SU-DHL-6 (cell line): ENCODE measurements at regions not wholly inside any gene's neighbourhood (a gene's known extent, or its start where the extent isn't known, plus 50 kb on each side); places are given as distances from the start of the nearest gene placed in this dataset.

Experiments
- H2AFZ ChIP-seq: fragments of 200-600 bp; sonication (generic); 2 replicates; pipeline ENCODE4 v1.6.1; 2014; ENCODE audit warnings: low read depth, mild to moderate bottlenecking, moderate library complexity, mixed read lengths, antibody characterized with exemption, low read length; ENCODE audit not compliant: severe bottlenecking
- H3F3A ChIP-seq: fragments of 200-600 bp; shearing (Covaris generic); 2 replicates; pipeline ENCODE4 v1.6.0; 2016; ENCODE audit warnings: antibody characterized with exemption, mild to moderate bottlenecking; ENCODE audit not compliant: insufficient read depth
- H3K27ac ChIP-seq: fragments of 200-600 bp; sonication (generic); 2 replicates; pipeline ENCODE4 v1.5.1; 2016; ENCODE audit warnings: low read depth, mild to moderate bottlenecking, low read length, moderate library complexity, mixed read lengths
- H3K27me3 ChIP-seq: fragments of 200-600 bp; sonication (generic), shearing (Covaris generic); 2 replicates; pipeline ENCODE4 v1.6.0; 2014; ENCODE audit warnings: mild to moderate bottlenecking, low read length
- H3K36me3 ChIP-seq: fragments of 200-600 bp; sonication (generic); 2 replicates; pipeline ENCODE4 v1.6.1; 2014; ENCODE audit warnings: mild to moderate bottlenecking, low read length, mixed read lengths
- H3K4me2 ChIP-seq: fragments of 300-600, 200-600 bp; shearing (Covaris generic), sonication (generic); 2 replicates; pipeline ENCODE4 v1.6.0; 2014; ENCODE audit warnings: low read length, low read depth, mild to moderate bottlenecking; ENCODE audit not compliant: poor library complexity, severe bottlenecking
- H3K4me3 ChIP-seq: fragments of 200-600 bp; sonication (generic); 2 replicates; pipeline ENCODE4 v1.5.1; 2014; ENCODE audit warnings: antibody characterized with exemption, low read length, mild to moderate bottlenecking, mixed read lengths; ENCODE audit not compliant: insufficient read depth, poor library complexity, severe bottlenecking
- H3K79me2 ChIP-seq: fragments of 200-600 bp; sonication (generic); 2 replicates; pipeline ENCODE4 v1.6.1; 2014; ENCODE audit warnings: mild to moderate bottlenecking, low read length, moderate library complexity; ENCODE audit not compliant: insufficient read depth
- H3K9ac ChIP-seq: fragments of 200-600 bp; sonication (generic); 2 replicates; pipeline ENCODE4 v1.7.0; 2014; ENCODE audit warnings: mild to moderate bottlenecking, low read length
- H3K9me2 ChIP-seq: fragments of 200-600 bp; sonication (generic); replicated peaks from 2 replicates; pipeline ENCODE4 v1.6.1; 2014; ENCODE audit warnings: low read length; ENCODE audit not compliant: insufficient read depth
- H3K9me3 ChIP-seq: fragments of 200-600 bp; sonication (generic); 2 replicates; pipeline ENCODE4 v1.6.1; 2014; ENCODE audit warnings: low read length, mixed read lengths; ENCODE audit not compliant: insufficient read depth
- H4K20me1 ChIP-seq: fragments of 200-600 bp; sonication (generic); 2 replicates; pipeline ENCODE4 v1.6.1; 2014; ENCODE audit warnings: low read depth, mild to moderate bottlenecking, antibody characterized with exemption, low read length, moderate library complexity, mixed read lengths
- EZH2phosphoT487 ChIP-seq: fragments of 200-600 bp; sonication (generic), shearing (Covaris generic); conservative IDR thresholded peaks from 2 replicates; pipeline ENCODE4 v1.6.1; 2018; ENCODE audit warnings: mild to moderate bottlenecking, antibody characterized with exemption, low read length, moderate library complexity, mixed read lengths
- TF ChIP-seq, protein P1 (sequence below): fragments of 200-600 bp; sonication (generic); IDR thresholded peaks from one replicate; pipeline ENCODE4 v1.5.1; 2017; ENCODE audit warnings: antibody characterized with exemption, mild to moderate bottlenecking, low read length, moderate library complexity; ENCODE audit not compliant: insufficient read depth, poor library complexity, severe bottlenecking

DNA sequence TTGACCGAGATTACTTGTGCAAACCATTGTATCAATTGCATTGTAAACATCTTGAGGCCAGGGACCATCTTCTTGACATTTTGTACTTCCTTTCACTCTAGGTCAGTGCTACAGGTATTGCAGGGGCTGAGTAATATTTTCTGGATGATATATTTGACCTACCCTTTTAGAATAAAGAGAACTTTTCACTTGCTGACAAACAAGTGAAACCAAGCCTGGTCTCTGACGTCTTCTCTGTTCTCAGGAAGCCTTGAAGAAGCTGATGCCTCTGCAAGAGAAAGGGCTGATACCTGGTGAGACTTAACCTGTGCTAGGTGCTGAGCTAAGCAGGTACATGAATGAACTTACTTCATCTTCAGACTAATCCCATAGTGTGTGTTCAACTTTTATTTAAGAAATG is 60.5 kb upstream of the GGTLC1 start:
- TF ChIP-seq EZH2phosphoT487 = no peak
- TF ChIP-seq, protein P1, sequence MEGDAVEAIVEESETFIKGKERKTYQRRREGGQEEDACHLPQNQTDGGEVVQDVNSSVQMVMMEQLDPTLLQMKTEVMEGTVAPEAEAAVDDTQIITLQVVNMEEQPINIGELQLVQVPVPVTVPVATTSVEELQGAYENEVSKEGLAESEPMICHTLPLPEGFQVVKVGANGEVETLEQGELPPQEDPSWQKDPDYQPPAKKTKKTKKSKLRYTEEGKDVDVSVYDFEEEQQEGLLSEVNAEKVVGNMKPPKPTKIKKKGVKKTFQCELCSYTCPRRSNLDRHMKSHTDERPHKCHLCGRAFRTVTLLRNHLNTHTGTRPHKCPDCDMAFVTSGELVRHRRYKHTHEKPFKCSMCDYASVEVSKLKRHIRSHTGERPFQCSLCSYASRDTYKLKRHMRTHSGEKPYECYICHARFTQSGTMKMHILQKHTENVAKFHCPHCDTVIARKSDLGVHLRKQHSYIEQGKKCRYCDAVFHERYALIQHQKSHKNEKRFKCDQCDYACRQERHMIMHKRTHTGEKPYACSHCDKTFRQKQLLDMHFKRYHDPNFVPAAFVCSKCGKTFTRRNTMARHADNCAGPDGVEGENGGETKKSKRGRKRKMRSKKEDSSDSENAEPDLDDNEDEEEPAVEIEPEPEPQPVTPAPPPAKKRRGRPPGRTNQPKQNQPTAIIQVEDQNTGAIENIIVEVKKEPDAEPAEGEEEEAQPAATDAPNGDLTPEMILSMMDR = no peak
- H2AFZ ChIP-seq = no peak overlapping the region
- H3K27me3 ChIP-seq = no peaks in the 10 kb centered on the region
- no peak overlapping the region for H3K27ac ChIP-seq
- no peaks in the 10 kb centered on the region for H3K36me3 ChIP-seq
- H3K9me2 ChIP-seq = no peaks in the 10 kb centered on the region
- no peak overlapping the region for H3K9ac ChIP-seq
- H4K20me1 ChIP-seq = no peaks in the 10 kb centered on the region
- no peaks in the 10 kb centered on the region for H3F3A ChIP-seq
- H3K9me3 ChIP-seq = no peaks in the 10 kb centered on the region
- H3K4me3 ChIP-seq = no peak overlapping the region
- H3K79me2 ChIP-seq = no peaks in the 10 kb centered on the region
- H3K4me2 ChIP-seq = no peak overlapping the region

DNA sequence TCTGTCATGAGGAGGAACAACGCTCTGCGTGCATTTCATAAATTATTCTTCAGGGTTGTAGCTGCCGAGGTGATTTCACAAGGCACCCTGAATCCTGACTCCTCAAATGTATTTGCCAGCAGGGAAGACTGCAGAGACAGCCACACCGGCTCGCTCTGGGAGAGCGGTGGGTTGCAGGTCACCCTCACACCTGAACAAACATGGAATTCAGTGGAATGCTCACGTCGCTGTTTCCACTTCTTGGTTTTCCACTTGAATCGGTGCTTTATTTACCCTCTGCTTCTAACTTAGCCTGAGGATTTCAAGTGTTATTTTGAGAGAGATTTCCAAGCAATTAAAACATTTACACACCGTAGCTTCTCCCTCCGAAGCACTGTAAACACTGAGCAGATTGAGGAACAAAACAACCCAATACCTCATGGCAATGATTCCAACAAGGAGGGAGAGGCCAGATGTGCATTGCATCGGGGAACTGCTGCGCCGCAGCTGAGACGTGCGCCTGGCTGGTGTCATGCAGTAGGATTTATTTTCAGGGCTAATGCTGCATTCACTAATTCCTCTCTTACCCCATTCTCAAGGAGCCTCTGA is 59.5 kb upstream of the GGTLC1 start:
- H3K27me3 ChIP-seq = no peaks in the 10 kb centered on the region
- H3K36me3 ChIP-seq = no peaks in the 10 kb centered on the region
- no peak overlapping the region for H3K9ac ChIP-seq
- H3K4me2 ChIP-seq = no peak overlapping the region
- H2AFZ ChIP-seq = no peak overlapping the region
- H3F3A ChIP-seq = no peaks in the 10 kb centered on the region
- no peak overlapping the region for H3K4me3 ChIP-seq
- H4K20me1 ChIP-seq = no peaks in the 10 kb centered on the region
- TF ChIP-seq EZH2phosphoT487 = no peak
- TF ChIP-seq, protein P1 = no peak
- H3K9me2 ChIP-seq = no peaks in the 10 kb centered on the region
- no peak overlapping the region for H3K27ac ChIP-seq
- no peaks in the 10 kb centered on the region for H3K79me2 ChIP-seq
- no peaks in the 10 kb centered on the region for H3K9me3 ChIP-seq

DNA sequence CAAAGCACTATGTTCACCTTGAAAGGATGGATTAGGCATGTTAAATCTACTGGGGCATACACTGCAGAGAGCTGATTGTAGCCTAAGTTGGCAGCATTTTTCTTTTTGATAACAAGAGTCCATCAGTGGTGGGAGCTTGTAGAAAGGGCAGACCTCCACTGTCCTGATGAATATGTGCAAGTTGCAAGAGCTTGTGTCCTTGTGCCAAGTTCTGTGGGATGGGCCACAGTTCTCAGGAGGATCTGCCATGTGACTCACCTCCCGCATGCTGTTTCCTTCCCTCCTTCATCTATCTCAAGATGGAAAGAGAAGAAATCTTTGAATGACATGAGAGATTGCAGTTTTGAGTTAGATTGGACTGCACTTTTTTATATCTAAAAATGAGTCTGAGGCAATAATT is 58.3 kb upstream of the GGTLC1 start:
- no peaks in the 10 kb centered on the region for H3K79me2 ChIP-seq
- no peaks in the 10 kb centered on the region for H4K20me1 ChIP-seq
- no peaks in the 10 kb centered on the region for H3K9me2 ChIP-seq
- no peaks in the 10 kb centered on the region for H3K36me3 ChIP-seq
- H3K4me3 ChIP-seq = no peak overlapping the region
- no peaks in the 10 kb centered on the region for H3K27me3 ChIP-seq
- no peak overlapping the region for H3K27ac ChIP-seq
- H3F3A ChIP-seq = no peaks in the 10 kb centered on the region
- H2AFZ ChIP-seq = no peak overlapping the region
- H3K9ac ChIP-seq = no peak overlapping the region
- no peak overlapping the region for H3K4me2 ChIP-seq
- no peaks in the 10 kb centered on the region for H3K9me3 ChIP-seq
- TF ChIP-seq, protein P1 = no peak
- TF ChIP-seq EZH2phosphoT487 = no peak
